ENCODE measurements at regions not wholly inside any gene's neighbourhood (a gene's known extent, or its start where the extent isn't known, plus 50 kb on each side); places are given as distances from the start of the nearest gene placed in this dataset.
"Not testable (repeated sequence)": the region's sequence is repeated elsewhere in the genome, so short reads cannot be mapped to it uniquely, and the experiment has no call there.

- DNase-seq (ENCODE audit: low read depth), result no peak
- TF ChIP-seq, protein P1, sequence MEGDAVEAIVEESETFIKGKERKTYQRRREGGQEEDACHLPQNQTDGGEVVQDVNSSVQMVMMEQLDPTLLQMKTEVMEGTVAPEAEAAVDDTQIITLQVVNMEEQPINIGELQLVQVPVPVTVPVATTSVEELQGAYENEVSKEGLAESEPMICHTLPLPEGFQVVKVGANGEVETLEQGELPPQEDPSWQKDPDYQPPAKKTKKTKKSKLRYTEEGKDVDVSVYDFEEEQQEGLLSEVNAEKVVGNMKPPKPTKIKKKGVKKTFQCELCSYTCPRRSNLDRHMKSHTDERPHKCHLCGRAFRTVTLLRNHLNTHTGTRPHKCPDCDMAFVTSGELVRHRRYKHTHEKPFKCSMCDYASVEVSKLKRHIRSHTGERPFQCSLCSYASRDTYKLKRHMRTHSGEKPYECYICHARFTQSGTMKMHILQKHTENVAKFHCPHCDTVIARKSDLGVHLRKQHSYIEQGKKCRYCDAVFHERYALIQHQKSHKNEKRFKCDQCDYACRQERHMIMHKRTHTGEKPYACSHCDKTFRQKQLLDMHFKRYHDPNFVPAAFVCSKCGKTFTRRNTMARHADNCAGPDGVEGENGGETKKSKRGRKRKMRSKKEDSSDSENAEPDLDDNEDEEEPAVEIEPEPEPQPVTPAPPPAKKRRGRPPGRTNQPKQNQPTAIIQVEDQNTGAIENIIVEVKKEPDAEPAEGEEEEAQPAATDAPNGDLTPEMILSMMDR (IDR thresholded peaks at IDR 0.05; ENCODE audit: control insufficient read depth, insufficient read depth, low read depth, low read length, missing control alignments), result no peak
- no peak overlapping the region for H3K4me3 ChIP-seq (ENCODE audit: control insufficient read depth, low read depth, low read length)
Measured at GRCh38 chr4:131339137-131339536, 1810.0 kb upstream of the PCDH10 start.

GRCh38 chr4:131344761-131345160 is 1804.3 kb upstream of the PCDH10 start:
- no peak for DNase-seq (ENCODE audit: low read depth)
- TF ChIP-seq, protein P1 (IDR thresholded peaks at IDR 0.05; ENCODE audit: control insufficient read depth, insufficient read depth, low read depth, low read length, missing control alignments), result no peak
- no peak overlapping the region for H3K4me3 ChIP-seq (ENCODE audit: control insufficient read depth, low read depth, low read length)

DNA sequence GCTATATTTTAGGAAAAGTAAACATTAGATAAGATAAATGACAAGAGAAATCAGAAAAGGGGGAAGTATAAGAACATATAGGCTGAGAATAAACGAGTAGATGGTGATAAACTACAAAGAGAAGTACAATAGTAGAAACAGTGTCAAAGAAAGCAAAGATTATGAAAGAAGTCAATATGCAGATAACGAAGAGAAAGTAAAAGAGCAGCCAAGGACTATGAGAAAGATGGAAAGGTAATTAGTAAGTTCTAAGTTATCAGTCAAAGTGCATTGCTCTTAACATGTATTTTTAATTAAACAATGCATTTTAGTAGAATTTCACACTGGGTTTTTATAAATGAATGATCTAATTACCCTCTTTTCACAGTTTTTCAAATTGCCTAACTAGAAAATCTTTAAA is 1801.3 kb upstream of the PCDH10 start:
- H3K4me3 ChIP-seq (ENCODE audit: control insufficient read depth, low read depth, low read length), result no peak overlapping the region
- no peak for DNase-seq (ENCODE audit: low read depth)
- TF ChIP-seq, protein P1 (IDR thresholded peaks at IDR 0.05; ENCODE audit: control insufficient read depth, insufficient read depth, low read depth, low read length, missing control alignments), result no peak

DNA sequence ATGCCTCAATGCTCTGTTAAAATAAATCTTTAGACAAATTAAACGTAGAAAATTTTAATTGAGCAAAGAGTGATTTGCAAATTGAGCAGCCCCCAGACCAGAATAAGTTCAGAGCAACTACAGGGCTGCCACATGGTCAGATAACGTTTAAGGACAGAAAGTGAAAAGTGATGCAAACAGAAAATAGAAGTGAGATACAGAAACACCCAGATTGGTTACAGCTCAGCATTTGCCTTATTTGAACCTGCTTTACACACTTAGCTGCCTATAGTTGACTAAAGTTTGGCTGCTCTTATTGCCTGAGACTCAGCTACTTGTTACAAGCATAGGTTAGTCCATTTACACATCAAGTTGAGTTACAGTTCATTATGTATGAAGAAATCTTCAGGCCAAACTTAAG is 1800.8 kb upstream of the PCDH10 start:
- no peak overlapping the region for H3K4me3 ChIP-seq (ENCODE audit: control insufficient read depth, low read depth, low read length)

GRCh38 chr4:131352371-131352770 is 1796.7 kb upstream of the PCDH10 start:
- DNase-seq (ENCODE audit: low read depth); H3K4me3 ChIP-seq (ENCODE audit: control insufficient read depth, low read depth, low read length): not testable (repeated sequence)

More for the DNA sequence above, 1800.8 kb upstream of the PCDH10 start:
- TF ChIP-seq, protein P1 (IDR thresholded peaks at IDR 0.05; ENCODE audit: control insufficient read depth, insufficient read depth, low read depth, low read length, missing control alignments), result no peak
- no peak for DNase-seq (ENCODE audit: low read depth)

DNA sequence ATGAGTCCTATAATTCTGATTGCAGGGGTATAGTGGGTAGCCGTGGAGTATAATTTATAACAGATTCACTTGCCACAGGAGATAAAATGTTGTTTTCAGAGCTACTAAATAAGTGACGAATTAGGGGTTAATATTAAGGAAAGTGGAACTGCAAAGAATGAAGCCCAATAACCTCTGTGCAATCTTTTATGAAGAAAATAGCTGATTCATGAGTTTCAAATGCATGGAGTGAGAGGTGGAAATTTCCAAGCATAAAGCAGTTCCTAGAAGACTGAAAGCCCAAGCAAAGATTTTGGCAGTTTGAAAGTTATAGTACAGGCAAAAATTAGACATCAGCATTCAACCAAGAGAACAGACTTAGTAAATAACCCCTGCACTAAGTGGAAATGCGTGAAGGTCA is 1782.4 kb upstream of the PCDH10 start:
- no peak overlapping the region for H3K4me3 ChIP-seq (ENCODE audit: control insufficient read depth, low read depth, low read length)

DNA sequence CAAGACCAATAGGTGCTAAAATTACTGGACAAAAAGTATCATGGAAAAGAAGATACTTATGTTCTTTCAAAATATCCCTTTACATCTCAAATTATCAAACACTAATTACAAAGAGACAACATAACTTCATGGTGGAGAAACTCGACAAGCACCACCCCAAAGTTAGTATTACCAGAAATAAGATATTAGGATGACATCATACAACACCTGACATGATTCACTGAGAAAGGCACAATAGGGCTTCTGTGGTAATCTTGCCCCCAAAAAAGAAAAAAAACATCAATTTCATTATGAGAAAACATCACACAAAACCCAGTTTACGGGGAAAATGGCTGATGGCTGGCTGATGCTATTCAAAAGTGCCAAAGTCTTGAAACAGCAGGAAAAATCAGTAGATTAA is 1781.7 kb upstream of the PCDH10 start:
- no peak for DNase-seq (ENCODE audit: low read depth)
- TF ChIP-seq, protein P1 (IDR thresholded peaks at IDR 0.05; ENCODE audit: control insufficient read depth, insufficient read depth, low read depth, low read length, missing control alignments), result no peak

More for the DNA sequence above, 1782.4 kb upstream of the PCDH10 start:
- no peak for DNase-seq (ENCODE audit: low read depth)
- TF ChIP-seq, protein P1 (IDR thresholded peaks at IDR 0.05; ENCODE audit: control insufficient read depth, insufficient read depth, low read depth, low read length, missing control alignments), result no peak

More for the DNA sequence above, 1781.7 kb upstream of the PCDH10 start:
- H3K4me3 ChIP-seq (ENCODE audit: control insufficient read depth, low read depth, low read length), result no peak overlapping the region
